ENCODE measurements at regions not wholly inside any gene's neighbourhood (a gene's known extent, or its start where the extent isn't known, plus 50 kb on each side); places are given as distances from the start of the nearest gene placed in this dataset.
"Not testable (repeated sequence)": the region's sequence is repeated elsewhere in the genome, so short reads cannot be mapped to it uniquely, and the experiment has no call there.

DNA sequence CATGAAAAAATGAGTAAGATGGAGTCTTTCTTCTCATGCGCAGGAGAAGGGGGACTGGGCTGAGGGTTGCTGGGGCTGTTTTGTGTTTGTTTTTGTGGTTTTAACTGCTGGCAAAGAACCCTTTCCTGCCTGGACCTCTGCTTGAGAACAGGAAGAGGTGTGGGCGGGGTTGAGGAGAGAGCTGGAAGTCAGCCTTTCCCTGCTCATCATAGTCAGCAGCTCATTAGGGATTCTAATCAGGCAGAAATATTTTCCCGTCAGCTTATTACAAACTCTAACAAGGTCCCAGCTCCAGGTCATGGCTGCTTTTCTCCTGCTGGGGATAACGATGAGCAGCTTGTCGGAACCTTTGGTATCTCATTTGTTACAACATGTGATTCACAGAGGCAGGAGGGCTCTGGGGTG is 185.0 kb upstream of the NRXN3 start:
- no peak for DNase-seq

DNA sequence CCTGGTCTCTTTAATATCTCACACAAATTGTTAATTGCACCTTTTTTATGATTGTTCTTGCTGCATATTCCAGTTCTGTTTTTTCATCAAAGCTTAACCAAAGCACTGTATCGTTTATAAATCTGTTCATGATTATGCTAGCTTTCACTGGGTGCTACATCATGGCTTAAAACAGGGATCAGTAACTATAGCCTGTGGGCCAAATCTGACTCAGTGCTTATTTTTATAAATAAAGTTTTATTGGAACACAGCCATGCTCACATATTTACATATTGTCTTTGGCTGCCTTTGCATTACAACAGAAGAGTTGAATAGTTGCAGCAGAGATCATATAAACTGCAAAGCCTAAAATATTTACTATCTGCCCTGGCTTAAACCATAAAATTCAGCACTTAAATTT is 183.4 kb upstream of the NRXN3 start:
- no peak for DNase-seq

GRCh38 chr14:77988096-77988870 is 181.9 kb upstream of the NRXN3 start:
- DNase-seq, result no peak

DNA sequence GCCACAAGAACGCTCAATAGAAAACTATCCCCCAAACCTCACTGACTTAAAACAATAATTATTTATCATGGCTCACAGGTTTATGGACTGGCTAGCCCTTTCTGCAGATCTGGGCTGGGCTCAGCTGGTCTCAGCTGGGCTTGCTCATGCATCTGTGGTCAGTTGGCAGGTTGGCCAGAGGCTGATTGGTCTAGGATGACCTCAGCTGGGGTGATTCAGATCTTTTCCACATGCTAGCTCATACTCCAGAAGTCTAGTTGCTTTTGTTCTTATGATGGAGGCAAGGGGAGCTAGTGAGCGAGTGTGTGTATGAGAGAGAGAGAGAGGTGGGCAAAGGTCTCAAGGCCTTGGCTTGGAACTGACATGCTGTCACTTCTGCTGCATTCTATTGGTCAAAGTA is 181.2 kb upstream of the NRXN3 start:
- DNase-seq, result no peak

DNA sequence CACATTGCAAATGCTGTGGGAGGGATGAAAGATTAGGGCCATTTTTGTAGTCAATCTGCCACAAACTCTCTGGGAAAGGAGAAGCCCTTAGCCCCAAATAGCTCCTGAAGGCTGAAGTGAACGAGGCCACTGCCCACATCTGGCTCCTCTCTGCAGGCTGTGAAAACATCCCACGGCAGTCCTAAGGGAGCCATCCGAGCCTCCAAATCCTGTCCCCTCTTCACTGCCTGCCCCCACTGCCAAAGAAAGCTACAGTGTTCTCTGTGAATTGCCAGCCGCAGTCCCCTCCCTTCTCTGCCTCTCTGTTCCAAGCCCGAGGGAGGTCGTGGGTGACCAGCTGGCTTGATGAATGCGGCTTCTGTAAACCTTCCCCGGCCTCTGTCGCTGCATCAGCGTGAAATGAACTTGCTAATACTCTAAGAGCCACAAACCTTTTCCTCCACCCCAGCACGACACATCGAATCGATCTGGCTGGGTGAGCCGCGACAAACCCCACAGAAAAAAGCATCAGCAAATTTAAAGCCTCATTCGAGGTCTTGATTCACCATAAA is 180.7 kb upstream of the NRXN3 start:
- DNase-seq, result no peak

DNA sequence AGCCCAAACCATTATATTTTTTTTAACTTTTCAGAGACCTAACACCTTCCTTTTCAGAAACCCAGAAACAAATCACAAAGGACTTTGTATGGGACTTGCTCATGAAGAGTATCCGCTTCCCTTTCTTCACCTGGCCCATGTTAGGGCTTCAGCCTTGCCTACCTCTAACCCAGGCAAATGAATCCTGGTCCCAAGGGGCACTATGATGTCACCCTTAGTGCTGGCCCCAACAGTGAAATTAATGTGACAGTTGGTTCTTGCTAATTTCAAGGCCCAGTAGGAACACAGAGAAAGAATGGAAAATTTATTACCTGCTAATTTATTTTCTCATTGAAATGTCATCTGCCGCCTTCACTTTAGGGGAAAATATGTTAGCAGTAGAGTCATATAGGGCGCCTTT is 179.8 kb upstream of the NRXN3 start:
- DNase-seq, result no peak

GRCh38 chr14:77991128-77991772 is 178.9 kb upstream of the NRXN3 start:
- DNase-seq, result no peak

DNA sequence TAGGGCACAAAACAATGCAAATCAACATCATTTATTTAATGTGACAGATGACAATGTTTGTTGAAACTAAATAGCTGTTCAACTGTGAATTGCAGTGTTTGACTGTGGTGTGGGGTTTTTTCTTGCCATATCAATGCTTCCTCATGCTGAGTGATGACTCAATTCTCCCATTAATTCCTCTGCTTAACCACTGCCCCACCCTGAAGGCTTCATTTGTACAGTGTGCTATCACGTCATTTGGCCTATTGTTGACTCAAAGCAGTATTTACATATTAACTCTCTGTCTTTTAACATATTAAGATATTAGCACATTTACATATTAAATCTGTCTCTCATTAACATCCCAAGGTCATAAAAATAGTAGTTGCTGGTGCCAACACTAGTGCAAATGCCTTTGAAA is 164.8 kb upstream of the NRXN3 start:
- no peak for DNase-seq

DNA sequence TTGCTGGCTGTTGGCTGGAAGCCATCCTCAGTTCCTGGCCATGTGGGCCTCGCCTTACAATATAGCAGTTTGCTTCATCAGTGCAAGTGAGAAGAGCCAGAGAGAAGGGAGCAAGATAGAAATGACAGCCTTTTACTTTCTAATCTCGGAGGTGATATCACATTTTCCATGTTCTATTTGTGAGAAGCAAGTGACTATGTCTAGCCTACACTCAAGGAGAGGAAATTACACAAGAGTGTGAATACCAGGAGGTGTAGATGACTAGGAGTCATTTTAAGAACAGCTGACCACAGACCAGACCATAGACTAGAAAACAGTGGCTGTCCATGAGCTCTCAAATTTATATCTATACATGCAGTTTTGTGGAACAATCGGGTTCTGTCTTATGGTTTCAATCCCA is 163.0 kb upstream of the NRXN3 start:
- peak in 1 of 2 experiments; percentile 18 for DNase-seq

DNA sequence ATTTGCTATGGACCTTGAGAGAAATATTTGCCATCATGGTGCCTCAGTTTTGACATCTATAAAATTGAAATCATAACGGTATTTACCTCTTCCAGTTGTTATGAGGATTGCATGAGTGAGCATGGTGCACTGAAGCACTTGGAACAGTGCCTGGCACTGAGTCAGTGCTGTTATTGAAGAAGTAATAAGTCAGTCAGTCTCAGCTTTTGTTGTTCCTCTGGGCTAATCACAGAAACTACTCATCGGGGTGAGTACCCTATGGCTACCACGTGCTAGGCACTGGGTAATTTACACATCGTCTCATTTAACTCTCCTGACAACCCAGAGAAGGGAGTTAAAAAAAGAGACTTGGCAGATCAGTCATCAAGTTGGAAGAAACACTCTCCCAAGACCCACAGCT is 159.5 kb upstream of the NRXN3 start:
- DNase-seq, result no peak

- DNase-seq, result not testable (repeated sequence)
These were observed 156.3 kb upstream of the NRXN3 start for GRCh38 chr14:78013911-78014310.

- no peak for DNase-seq
These were observed 153.6 kb upstream of the NRXN3 start for GRCh38 chr14:78016532-78016931.

GRCh38 chr14:78018283-78018682 is 151.9 kb upstream of the NRXN3 start:
- no peak for DNase-seq

GRCh38 chr14:78022059-78022458 is 148.1 kb upstream of the NRXN3 start:
- DNase-seq, result peak; percentile 80

GRCh38 chr14:78023112-78023511 is 147.1 kb upstream of the NRXN3 start:
- DNase-seq, result no peak

GRCh38 chr14:78028471-78028870 is 141.7 kb upstream of the NRXN3 start:
- no peak for DNase-seq

DNA sequence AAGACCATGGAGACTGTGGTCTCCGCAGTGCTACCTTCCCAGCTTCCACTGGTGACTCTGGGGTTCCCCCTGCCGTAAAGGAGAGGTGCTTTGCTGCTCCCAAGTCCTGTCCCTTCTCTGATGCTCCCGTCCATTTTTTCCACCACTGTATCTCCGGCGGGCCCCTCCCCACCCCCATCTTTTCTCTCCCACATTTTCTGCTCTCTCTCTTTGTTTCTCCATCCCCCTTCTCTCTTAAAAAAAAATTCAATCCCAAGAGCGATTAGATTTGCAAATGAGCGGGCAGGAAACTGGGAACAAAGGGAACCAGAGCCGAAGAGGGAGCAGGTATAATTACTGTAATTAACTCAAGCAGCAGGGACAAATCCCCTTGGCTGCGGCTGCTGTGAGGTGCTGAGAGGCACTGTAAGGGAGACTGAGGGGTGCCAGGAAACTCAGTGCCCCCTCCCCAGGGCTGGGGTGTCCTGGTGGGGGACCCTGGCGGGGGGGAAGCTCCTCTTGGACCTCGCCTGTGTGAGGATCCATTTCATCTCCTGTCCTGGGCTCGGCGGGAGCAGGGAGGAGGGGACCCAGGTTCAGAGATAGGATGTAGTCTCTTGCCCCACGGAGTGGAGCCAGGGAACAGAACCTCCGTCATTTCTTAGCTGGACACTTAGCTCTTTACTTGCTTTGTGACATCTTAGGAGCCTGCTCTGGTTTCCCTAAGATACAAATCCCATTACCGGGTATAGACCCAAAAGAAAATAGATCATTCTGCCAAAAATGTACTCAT is 140.4 kb upstream of the NRXN3 start:
- no peak for DNase-seq

- no peak for DNase-seq
These were observed 126.8 kb upstream of the NRXN3 start for GRCh38 chr14:78043349-78043748.

DNA sequence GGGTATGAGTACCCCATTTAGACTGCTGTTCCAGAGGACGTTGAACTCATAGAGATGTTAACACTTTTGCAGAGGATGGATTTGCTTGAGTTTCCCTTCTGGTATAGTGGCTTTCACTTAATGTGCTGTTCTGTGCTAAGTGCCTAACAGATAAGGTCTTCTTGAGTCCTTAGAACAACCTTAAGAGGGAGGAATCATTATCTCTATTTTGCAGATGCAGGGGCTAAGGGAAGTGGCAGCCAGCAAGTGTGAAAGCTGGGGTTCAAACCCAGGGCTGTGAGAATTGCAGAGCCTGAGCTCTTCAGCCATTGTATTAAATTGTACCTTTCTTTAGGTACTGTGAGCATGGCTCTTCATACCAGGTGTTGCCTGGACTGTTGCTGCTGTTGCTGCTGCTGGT is 122.1 kb upstream of the NRXN3 start:
- DNase-seq, result no peak

DNA sequence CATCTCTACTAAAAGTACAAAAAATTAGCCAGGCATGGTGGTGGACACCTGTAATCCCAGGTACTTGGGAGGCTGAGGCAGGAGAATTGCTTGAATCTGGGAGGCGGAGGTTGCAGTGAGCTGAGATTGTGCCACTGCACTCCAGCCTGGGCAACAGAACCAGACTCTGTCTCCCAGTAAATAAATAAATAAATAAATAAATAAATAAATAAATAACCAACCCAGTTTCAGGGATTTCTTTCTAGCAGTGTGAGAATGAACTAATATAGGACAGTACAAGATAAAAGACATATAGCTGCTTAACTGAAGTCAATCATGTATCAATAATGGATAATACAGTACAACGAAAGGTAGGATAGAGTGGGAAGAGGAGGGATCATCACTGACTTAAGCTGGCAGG is 113.3 kb upstream of the NRXN3 start:
- DNase-seq, result not testable (repeated sequence)

GRCh38 chr14:78070344-78070743 is 99.8 kb upstream of the NRXN3 start:
- no peak for DNase-seq

- DNase-seq, result no peak
These were observed 99.1 kb upstream of the NRXN3 start for GRCh38 chr14:78071016-78071549.

DNA sequence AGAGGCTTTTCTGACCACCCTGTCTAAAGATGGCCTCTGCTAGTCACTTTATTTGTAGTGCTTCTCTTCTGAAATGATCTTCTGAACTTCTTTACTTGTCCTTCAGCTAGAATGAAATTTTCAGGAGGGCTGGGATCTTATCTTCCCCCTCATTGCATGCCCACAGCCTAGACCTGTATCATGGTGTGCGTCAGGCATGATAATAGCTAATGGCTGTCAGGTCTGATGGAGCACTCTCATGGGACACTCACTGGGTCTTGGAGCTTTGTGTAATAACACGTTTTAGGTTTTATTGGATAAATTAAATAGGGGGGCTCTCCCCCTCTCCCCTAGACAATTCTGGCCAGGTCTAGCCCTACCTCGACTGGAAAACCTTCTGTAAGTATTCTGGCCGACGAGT is 97.1 kb upstream of the NRXN3 start:
- no peak for DNase-seq

All from activated T-cell treated with anti-CD3 and anti-CD28 coated beads, Interleukin-2, amount 50 U/mL, for 48 hours (primary cell).